CD8-positive, alpha-beta memory T cell (primary cell): ENCODE measurements at regions not wholly inside any gene's neighbourhood (a gene's known extent, or its start where the extent isn't known, plus 50 kb on each side); places are given as distances from the start of the nearest gene placed in this dataset.

ENCODE experiments used
- CTCF ChIA-PET: fragments of 350-600 bp; sonication (Branson Sonifier 250); formaldehyde crosslinking; loops from one replicate; lab custom pipeline; 2021; ENCODE audit warnings: antibody characterized with exemption; lab: Charles Lee
- POLR2A ChIA-PET: fragments of 350-600 bp; sonication (Branson Sonifier 250); formaldehyde crosslinking; loops from one replicate; lab custom pipeline; 2021; ENCODE audit warnings: antibody characterized with exemption; lab: Charles Lee
- DNase-seq, 5 donors: peaks; one replicate each; pipeline versions ENCODE4 v3.0.0 to v3.0.0-alpha.2; 2020 to 2022; ENCODE audit warnings: mixed read lengths in 1 of 5
- H3K27ac ChIP-seq: one replicate; pipeline ENCODE4 v1.7.0; 2013; ENCODE audit warnings: low read depth, mild to moderate bottlenecking, low read length, moderate library complexity
- H3K27me3 ChIP-seq: 2 replicates; pipeline ENCODE4 v1.7.0; 2013; ENCODE audit warnings: low read length, mild to moderate bottlenecking; ENCODE audit not compliant: insufficient read depth, poor library complexity, severe bottlenecking
- H3K36me3 ChIP-seq: 2 replicates; pipeline ENCODE4 v1.7.0; 2013; ENCODE audit warnings: mild to moderate bottlenecking, low read length, moderate library complexity; ENCODE audit not compliant: insufficient read depth
- H3K4me1 ChIP-seq: 2 replicates; pipeline ENCODE4 v1.7.0; 2013; ENCODE audit warnings: mild to moderate bottlenecking, low read length, moderate library complexity; ENCODE audit not compliant: insufficient read depth
- H3K4me3 ChIP-seq: 2 replicates; pipeline ENCODE4 v1.7.0; 2013; ENCODE audit warnings: mild to moderate bottlenecking, low read length
- H3K9me3 ChIP-seq: 2 replicates; pipeline ENCODE4 v1.7.0; 2013; ENCODE audit warnings: mild to moderate bottlenecking, low read length
- H3K27ac Mint-ChIP-seq, 8 donors: one replicate each; pipeline ENCODE4 v1.8.0; 2020 to 2021; ENCODE audit warnings: mixed read lengths in 8 of 8, mild to moderate bottlenecking in 6 of 8, inconsistent platforms in 3 of 8, moderate library complexity in 3 of 8
- H3K27me3 Mint-ChIP-seq, 2 donors: one replicate each; pipeline ENCODE4 v1.8.0; 2020 to 2021; ENCODE audit warnings: mixed read lengths in 2 of 2, mild to moderate bottlenecking in 1 of 2, moderate library complexity in 1 of 2
- H3K36me3 Mint-ChIP-seq, 3 donors: one replicate each; pipeline ENCODE4 v1.8.0; 2020 to 2021; ENCODE audit warnings: mixed read lengths in 3 of 3, inconsistent platforms in 1 of 3, mild to moderate bottlenecking in 1 of 3
- H3K4me1 Mint-ChIP-seq, 3 donors: one replicate each; pipeline ENCODE4 v1.8.0; 2020 to 2021; ENCODE audit warnings: mixed read lengths in 3 of 3, inconsistent platforms in 1 of 3, mild to moderate bottlenecking in 1 of 3
- H3K4me3 Mint-ChIP-seq, 7 donors: one replicate each; pipeline ENCODE4 v1.8.0; 2020 to 2021; ENCODE audit warnings: mixed read lengths in 7 of 7, mild to moderate bottlenecking in 6 of 7, moderate library complexity in 4 of 7, inconsistent platforms in 2 of 7
- H3K9me3 Mint-ChIP-seq, 5 donors: one replicate each; pipeline ENCODE4 v1.8.0; 2020 to 2022; ENCODE audit warnings: mixed read lengths in 5 of 5, mild to moderate bottlenecking in 3 of 5, moderate library complexity in 2 of 5, inconsistent platforms in 1 of 5

- CTCF ChIA-PET = no interaction called here
Observed at GRCh38 chr20:52748285-52748932, 223.7 kb upstream of the TSHZ2 start.

GRCh38 chr20:52747845-52748284, 224.3 kb upstream of the TSHZ2 start:
- H3K27ac Mint-ChIP-seq = no peak overlapping the region
- POLR2A ChIA-PET = no interaction called here
- Histone ChIP-seq H3K27ac (no peak overlapping the region), H3K4me3 (no peak overlapping the region), H3K27me3 (no peaks in the 10 kb centered on the region), H3K4me1 (no peaks in the 10 kb centered on the region), H3K9me3 (no peaks in the 10 kb centered on the region), H3K36me3 (no peaks in the 10 kb centered on the region)
- H3K4me3 Mint-ChIP-seq = no peak overlapping the region
- H3K36me3 Mint-ChIP-seq = no peaks in the 10 kb centered on the region
- H3K4me1 Mint-ChIP-seq = no peaks in the 10 kb centered on the region
- no peaks in the 10 kb centered on the region for H3K9me3 Mint-ChIP-seq
- CTCF ChIA-PET = no interaction called here
- peaks cover 4 to 33% of the 10 kb centered on the region in 2 donors for H3K27me3 Mint-ChIP-seq
- no peak for DNase-seq

More at GRCh38 chr20:52748285-52748932, 223.7 kb upstream of the TSHZ2 start:
- Histone ChIP-seq H3K36me3 (no peaks in the 10 kb centered on the region), H3K4me3 (no peak overlapping the region), H3K27ac (no peak overlapping the region), H3K4me1 (no peaks in the 10 kb centered on the region), H3K27me3 (no peaks in the 10 kb centered on the region), H3K9me3 (no peaks in the 10 kb centered on the region)
- no peak for DNase-seq
- Mint-ChIP-seq H3K9me3 (no peaks in the 10 kb centered on the region), H3K27ac (no peak overlapping the region), H3K4me1 (no peaks in the 10 kb centered on the region), H3K4me3 (no peak overlapping the region), H3K27me3 (peaks cover 4 to 30% of the 10 kb centered on the region in 2 donors), H3K36me3 (no peaks in the 10 kb centered on the region)
- POLR2A ChIA-PET = no interaction called here

DNA sequence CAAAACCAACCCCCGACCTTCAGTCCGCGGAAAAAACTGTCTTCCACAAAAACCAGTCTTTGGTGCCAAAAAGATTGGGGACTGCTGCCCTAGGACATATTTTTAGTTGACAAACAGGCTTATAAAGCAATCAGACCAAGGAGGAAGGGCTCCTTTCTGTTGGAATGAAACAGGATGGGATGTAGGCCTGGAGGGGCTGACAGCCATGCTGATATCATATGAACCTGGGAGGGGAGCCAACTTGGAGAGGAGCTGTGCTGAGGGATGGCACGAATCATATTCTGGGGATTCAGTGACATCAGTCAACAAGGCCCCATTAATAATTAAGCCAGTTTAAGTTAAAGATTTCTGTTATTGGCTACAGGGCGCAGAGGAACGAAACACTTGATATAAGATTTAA, 225.4 kb upstream of the TSHZ2 start:
- Mint-ChIP-seq H3K36me3 (no peaks in the 10 kb centered on the region), H3K27me3 (peaks cover 4 to 33% of the 10 kb centered on the region in 2 donors), H3K9me3 (no peaks in the 10 kb centered on the region), H3K4me3 (no peak overlapping the region), H3K4me1 (no peaks in the 10 kb centered on the region), H3K27ac (no peak overlapping the region)
- H3K4me1 ChIP-seq = no peaks in the 10 kb centered on the region
- no peak for DNase-seq
- H3K27me3 ChIP-seq = no peaks in the 10 kb centered on the region
- POLR2A ChIA-PET = no interaction called here
- CTCF ChIA-PET = no interaction called here
- no peak overlapping the region for H3K27ac ChIP-seq
- H3K4me3 ChIP-seq = no peak overlapping the region
- H3K9me3 ChIP-seq = no peaks in the 10 kb centered on the region
- H3K36me3 ChIP-seq = no peaks in the 10 kb centered on the region

DNA sequence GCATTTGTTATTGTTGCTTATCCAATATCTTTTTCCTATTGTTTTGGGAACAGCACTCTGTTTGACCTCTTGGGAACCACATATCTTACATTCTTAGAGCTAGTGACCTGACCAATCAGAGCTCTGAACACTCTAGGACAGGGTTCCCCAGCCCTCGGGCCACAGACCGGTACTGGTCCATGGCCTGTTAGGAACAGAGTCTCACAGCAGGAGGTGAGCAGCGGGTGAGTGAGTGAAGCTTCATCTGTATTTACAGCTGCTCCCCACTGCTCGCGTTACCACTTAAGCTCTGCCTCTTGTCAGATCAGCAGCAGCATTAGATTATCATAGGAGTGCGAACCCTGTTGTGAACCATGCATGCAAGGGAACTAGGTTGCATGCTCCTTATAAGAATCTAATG, 226.0 kb upstream of the TSHZ2 start:
- DNase-seq = no peak
- Mint-ChIP-seq H3K4me1 (no peaks in the 10 kb centered on the region), H3K27me3 (peaks cover 5 to 33% of the 10 kb centered on the region in 2 donors), H3K4me3 (no peak overlapping the region), H3K9me3 (no peaks in the 10 kb centered on the region), H3K27ac (no peak overlapping the region), H3K36me3 (no peaks in the 10 kb centered on the region)
- Histone ChIP-seq H3K9me3 (no peaks in the 10 kb centered on the region), H3K27ac (no peak overlapping the region), H3K4me1 (no peaks in the 10 kb centered on the region), H3K27me3 (no peaks in the 10 kb centered on the region), H3K4me3 (no peak overlapping the region), H3K36me3 (no peaks in the 10 kb centered on the region)
- POLR2A ChIA-PET = no interaction called here
- CTCF ChIA-PET = no interaction called here

DNA sequence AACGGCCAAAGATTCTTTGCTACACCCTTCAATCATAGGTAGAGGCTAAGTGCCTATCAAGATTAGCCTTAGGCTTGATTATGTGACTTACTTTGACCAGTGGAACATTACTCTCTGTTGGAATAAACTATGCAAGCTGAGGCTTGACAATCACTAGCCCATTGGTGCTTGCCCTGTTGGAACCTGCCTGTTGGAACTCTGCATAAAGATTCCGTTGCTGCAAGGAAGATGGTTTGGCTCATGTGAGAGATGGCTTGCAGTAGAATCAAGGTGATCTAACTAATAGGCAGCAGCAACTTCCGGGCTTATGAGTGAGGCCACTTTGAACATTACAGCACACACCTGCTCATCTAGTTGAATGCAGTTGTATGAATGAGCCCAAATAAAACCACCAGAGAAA, 227.7 kb upstream of the TSHZ2 start:
- peaks cover 0 to 2% (median 0%) of the 10 kb centered on the region in 5 donors for H3K9me3 Mint-ChIP-seq
- H3K27me3 Mint-ChIP-seq = peaks cover 7 to 36% of the 10 kb centered on the region in 2 donors
- H3K36me3 Mint-ChIP-seq = no peaks in the 10 kb centered on the region
- POLR2A ChIA-PET = no interaction called here
- H3K27ac ChIP-seq = no peak overlapping the region
- no peaks in the 10 kb centered on the region for H3K4me1 ChIP-seq
- no peaks in the 10 kb centered on the region for H3K9me3 ChIP-seq
- no peak overlapping the region for H3K4me3 ChIP-seq
- H3K4me3 Mint-ChIP-seq = no peak overlapping the region
- no peaks in the 10 kb centered on the region for H3K36me3 ChIP-seq
- DNase-seq = no peak
- CTCF ChIA-PET = no interaction called here
- H3K27ac Mint-ChIP-seq = no peak overlapping the region
- H3K4me1 Mint-ChIP-seq = no peaks in the 10 kb centered on the region
- no peaks in the 10 kb centered on the region for H3K27me3 ChIP-seq

GRCh38 chr20:52738081-52738480, 234.1 kb upstream of the TSHZ2 start:
- Histone ChIP-seq H3K4me1 (no peaks in the 10 kb centered on the region), H3K4me3 (no peak overlapping the region), H3K27me3 (no peaks in the 10 kb centered on the region), H3K36me3 (no peaks in the 10 kb centered on the region), H3K27ac (no peak overlapping the region), H3K9me3 (no peaks in the 10 kb centered on the region)
- DNase-seq = no peak
- no peaks in the 10 kb centered on the region for H3K36me3 Mint-ChIP-seq
- no peak overlapping the region for H3K4me3 Mint-ChIP-seq
- CTCF ChIA-PET = no interaction called here
- peaks cover 4 to 37% of the 10 kb centered on the region in 2 donors for H3K27me3 Mint-ChIP-seq
- POLR2A ChIA-PET = no interaction called here
- H3K27ac Mint-ChIP-seq = no peak overlapping the region
- H3K9me3 Mint-ChIP-seq = peaks cover 0 to 2% (median 0%) of the 10 kb centered on the region in 5 donors
- H3K4me1 Mint-ChIP-seq = no peaks in the 10 kb centered on the region

DNA sequence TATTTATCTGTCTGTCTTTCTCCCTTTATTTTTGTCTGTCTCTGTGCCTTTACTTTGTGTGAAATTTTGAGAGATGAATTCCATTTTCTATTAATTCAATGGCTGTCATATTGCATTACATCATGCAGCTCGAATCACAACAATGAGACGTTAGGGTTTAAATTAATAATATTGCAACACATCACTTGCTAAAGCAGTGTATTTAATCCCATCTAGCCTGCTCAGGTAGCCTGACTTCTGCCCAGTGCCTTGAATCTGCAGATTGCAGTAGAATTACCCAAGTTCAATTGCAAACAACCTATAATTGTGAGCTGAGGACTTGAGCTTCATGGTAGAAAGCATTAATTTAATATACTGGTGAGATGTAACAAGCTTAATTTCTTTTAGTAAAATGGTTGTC, 235.7 kb upstream of the TSHZ2 start:
- no peak overlapping the region for H3K27ac Mint-ChIP-seq
- H3K4me3 Mint-ChIP-seq = no peak overlapping the region
- Histone ChIP-seq H3K27ac (no peak overlapping the region), H3K4me3 (no peak overlapping the region), H3K36me3 (no peaks in the 10 kb centered on the region), H3K9me3 (no peaks in the 10 kb centered on the region), H3K4me1 (no peaks in the 10 kb centered on the region), H3K27me3 (no peaks in the 10 kb centered on the region)
- POLR2A ChIA-PET = no interaction called here
- peaks cover 0 to 2% (median 0%) of the 10 kb centered on the region in 5 donors for H3K9me3 Mint-ChIP-seq
- CTCF ChIA-PET = no interaction called here
- no peaks in the 10 kb centered on the region for H3K36me3 Mint-ChIP-seq
- H3K27me3 Mint-ChIP-seq = peaks cover 4 to 47% of the 10 kb centered on the region in 2 donors
- no peaks in the 10 kb centered on the region for H3K4me1 Mint-ChIP-seq
- no peak for DNase-seq

DNA sequence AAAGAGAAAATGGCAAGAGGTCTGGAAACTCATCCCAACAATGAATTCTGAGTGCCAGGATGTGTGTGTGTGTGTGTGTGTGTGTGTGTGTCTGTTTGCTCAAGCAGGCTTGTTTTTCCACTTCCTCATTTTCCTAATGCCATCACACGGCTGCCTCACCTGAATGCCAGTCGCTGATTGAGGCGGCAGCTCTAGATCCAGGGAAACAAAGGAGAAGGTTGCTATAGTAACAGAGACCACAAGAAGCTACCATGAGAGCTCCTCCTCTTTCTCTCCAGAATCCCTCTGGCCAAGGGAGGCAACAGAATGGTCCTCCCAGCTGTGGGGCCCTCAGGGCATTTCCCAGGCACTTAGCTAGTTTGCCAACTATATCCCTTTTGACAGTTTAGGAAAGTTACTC, 241.1 kb upstream of the TSHZ2 start:
- Mint-ChIP-seq H3K4me3 (no peak overlapping the region), H3K4me1 (no peaks in the 10 kb centered on the region), H3K27ac (no peak overlapping the region), H3K27me3 (peaks cover 0 to 38% of the 10 kb centered on the region in 2 donors), H3K36me3 (peaks cover 0 to 3% (median 0%) of the 10 kb centered on the region in 3 donors), H3K9me3 (peaks cover 0 to 8% (median 5%) of the 10 kb centered on the region in 5 donors)
- no peak overlapping the region for H3K4me3 ChIP-seq
- H3K9me3 ChIP-seq = peaks cover 4% of the 10 kb centered on the region
- H3K4me1 ChIP-seq = no peaks in the 10 kb centered on the region
- DNase-seq = no peak
- POLR2A ChIA-PET = no interaction called here
- CTCF ChIA-PET = no interaction called here
- H3K27ac ChIP-seq = no peak overlapping the region
- H3K36me3 ChIP-seq = no peaks in the 10 kb centered on the region
- H3K27me3 ChIP-seq = no peaks in the 10 kb centered on the region
